ENCODE measurements at regions not wholly inside any gene's neighbourhood (a gene's known extent, or its start where the extent isn't known, plus 50 kb on each side); places are given as distances from the start of the nearest gene placed in this dataset.

- no peak overlapping the region for H3K27ac ChIP-seq (ENCODE audit: low read depth in 1 of 2, low read length in 2 of 2)
- intact Hi-C loops (cut with micrococcal nuclease): no loop called here
- Mint-ChIP-seq H3K4me1 (peaks cover 32% of the 10 kb centered on the region), H3K4me3 (peak overlapping the region in 1 of 2 donors; percentile 63), H3K36me3 (no peaks in the 10 kb centered on the region), H3K9me3 (no peaks in the 10 kb centered on the region), H3K27me3 (ENCODE audit: low read depth in 3 of 3) (no peaks in the 10 kb centered on the region), H3K27ac (peak overlapping the region in 2 of 7 donors; percentile 16 to 32)
- no peaks in the 10 kb centered on the region for H3K36me3 ChIP-seq (replicated peaks in 1 of 2; ENCODE audit: control insufficient read depth in 1 of 2, insufficient read depth in 2 of 2, low read length in 2 of 2)
- no peak for TF ChIP-seq CTCF (IDR thresholded peaks at IDR 0.05)
- peak overlapping the region in 1 of 3 experiments; percentile 33 for H3K4me3 ChIP-seq (replicated peaks in 1 of 3; ENCODE audit: low read depth in 2 of 3, low read length in 3 of 3)
- no peaks in the 10 kb centered on the region for H4K20me1 ChIP-seq (ENCODE audit: insufficient read depth, low read length)
- peaks cover 0 to 3% of the 10 kb centered on the region in 2 donors for H3K9me3 ChIP-seq (replicated peaks in 1 of 2; ENCODE audit: control insufficient read depth in 1 of 2, insufficient read depth in 1 of 2, low read length in 2 of 2)
- 0% methylated on average over 4 of the region's 4 CpGs for WGBS (ENCODE audit: insufficient coverage)
- peaks cover 20 to 32% of the 10 kb centered on the region in 2 donors for H3K4me1 ChIP-seq (ENCODE audit: control insufficient read depth in 1 of 2, insufficient read depth in 2 of 2, low read length in 2 of 2)
- DNase-seq: peak; percentile 42 to 66 (median 61)
- peak overlapping the region; percentile 20 for H3K4me2 ChIP-seq (replicated peaks; ENCODE audit: extremely low read depth, low read length, poor library complexity, severe bottlenecking)
- no peak overlapping the region for H3K9ac ChIP-seq (ENCODE audit: insufficient read depth, low read length, poor library complexity, severe bottlenecking)
- H2AFZ ChIP-seq (ENCODE audit: insufficient read depth, low read depth, low read length, poor library complexity, severe bottlenecking): no peak overlapping the region
- H3K79me2 ChIP-seq (ENCODE audit: insufficient read depth, low read length): no peaks in the 10 kb centered on the region
- no peaks in the 10 kb centered on the region for H3K27me3 ChIP-seq (ENCODE audit: control insufficient read depth in 2 of 2, insufficient read depth in 2 of 2, low read length in 2 of 2)
These were observed 404.6 kb downstream of the GADD45G start for GRCh38 chr9:90009447-90009846.

- no peaks in the 10 kb centered on the region for H3K27me3 Mint-ChIP-seq (ENCODE audit: low read depth in 3 of 3)
These were observed 406.0 kb downstream of the GADD45G start for GRCh38 chr9:90010793-90011192.

More at GRCh38 chr9:90010793-90011192, 406.0 kb downstream of the GADD45G start:
- Mint-ChIP-seq H3K9me3 (no peaks in the 10 kb centered on the region), H3K36me3 (no peaks in the 10 kb centered on the region), H3K27ac (no peak overlapping the region), H3K4me3 (no peak overlapping the region), H3K4me1 (peaks cover 32% of the 10 kb centered on the region)
- Histone ChIP-seq H3K36me3 (replicated peaks in 1 of 2; ENCODE audit: control insufficient read depth in 1 of 2, insufficient read depth in 2 of 2, low read length in 2 of 2) (no peaks in the 10 kb centered on the region), H3K4me2 (replicated peaks; ENCODE audit: extremely low read depth, low read length, poor library complexity, severe bottlenecking) (no peak overlapping the region), H3K79me2 (ENCODE audit: insufficient read depth, low read length) (no peaks in the 10 kb centered on the region), H3K27me3 (ENCODE audit: control insufficient read depth in 2 of 2, insufficient read depth in 2 of 2, low read length in 2 of 2) (no peaks in the 10 kb centered on the region), H3K9ac (ENCODE audit: insufficient read depth, low read length, poor library complexity, severe bottlenecking) (no peak overlapping the region), H3K4me1 (ENCODE audit: control insufficient read depth in 1 of 2, insufficient read depth in 2 of 2, low read length in 2 of 2) (peaks cover 20 to 32% of the 10 kb centered on the region in 2 donors), H2AFZ (ENCODE audit: insufficient read depth, low read depth, low read length, poor library complexity, severe bottlenecking) (no peak overlapping the region), H4K20me1 (ENCODE audit: insufficient read depth, low read length) (no peaks in the 10 kb centered on the region), H3K4me3 (replicated peaks in 1 of 3; ENCODE audit: low read depth in 2 of 3, low read length in 3 of 3) (no peak overlapping the region), H3K9me3 (replicated peaks in 1 of 2; ENCODE audit: control insufficient read depth in 1 of 2, insufficient read depth in 1 of 2, low read length in 2 of 2) (no peaks in the 10 kb centered on the region), H3K27ac (ENCODE audit: low read depth in 1 of 2, low read length in 2 of 2) (no peak overlapping the region)
- no peak for TF ChIP-seq CTCF (IDR thresholded peaks at IDR 0.05)
- 98% methylated on average over 9 of the region's 11 CpGs for WGBS (ENCODE audit: insufficient coverage)
- intact Hi-C loops (cut with micrococcal nuclease): loop anchor here in 1 of 2 donors (10.0 kb wide), 1 partner anchor 54 kb away; no protein-coding TSS in a partner anchor
- no peak for DNase-seq
